ENCODE measurements at regions not wholly inside any gene's neighbourhood (a gene's known extent, or its start where the extent isn't known, plus 50 kb on each side); places are given as distances from the start of the nearest gene placed in this dataset.

GRCh38 chr1:70842562-70842961, 205.1 kb downstream of the PTGER3 start:
- DNase-seq (ENCODE audit: low read depth) = no peak
- TF ChIP-seq CTCF (conservative IDR thresholded peaks at IDR 0.05; ENCODE audit: control insufficient read depth, insufficient read depth, low read depth, low read length) = no peak
- H3K4me3 ChIP-seq (ENCODE audit: control insufficient read depth, low read depth, low read length) = no peak overlapping the region

GRCh38 chr1:70843452-70843851, 204.2 kb downstream of the PTGER3 start:
- no peak overlapping the region for H3K4me3 ChIP-seq (ENCODE audit: control insufficient read depth, low read depth, low read length)
- no peak for TF ChIP-seq CTCF (conservative IDR thresholded peaks at IDR 0.05; ENCODE audit: control insufficient read depth, insufficient read depth, low read depth, low read length)
- DNase-seq (ENCODE audit: low read depth) = no peak

GRCh38 chr1:70847013-70847412, 200.6 kb downstream of the PTGER3 start:
- no peak for TF ChIP-seq CTCF (conservative IDR thresholded peaks at IDR 0.05; ENCODE audit: control insufficient read depth, insufficient read depth, low read depth, low read length)
- no peak overlapping the region for H3K4me3 ChIP-seq (ENCODE audit: control insufficient read depth, low read depth, low read length)
- DNase-seq (ENCODE audit: low read depth) = no peak

GRCh38 chr1:70855203-70855602, 192.4 kb downstream of the PTGER3 start:
- no peak overlapping the region for H3K4me3 ChIP-seq (ENCODE audit: control insufficient read depth, low read depth, low read length)
- no peak for TF ChIP-seq CTCF (conservative IDR thresholded peaks at IDR 0.05; ENCODE audit: control insufficient read depth, insufficient read depth, low read depth, low read length)
- DNase-seq (ENCODE audit: low read depth) = no peak

GRCh38 chr1:70856201-70856600, 191.4 kb downstream of the PTGER3 start:
- TF ChIP-seq CTCF (conservative IDR thresholded peaks at IDR 0.05; ENCODE audit: control insufficient read depth, insufficient read depth, low read depth, low read length) = no peak
- no peak overlapping the region for H3K4me3 ChIP-seq (ENCODE audit: control insufficient read depth, low read depth, low read length)
- no peak for DNase-seq (ENCODE audit: low read depth)

- peak; percentile 58 for DNase-seq (ENCODE audit: low read depth)
- no peak overlapping the region for H3K4me3 ChIP-seq (ENCODE audit: control insufficient read depth, low read depth, low read length)
- no peak for TF ChIP-seq CTCF (conservative IDR thresholded peaks at IDR 0.05; ENCODE audit: control insufficient read depth, insufficient read depth, low read depth, low read length)
These were observed 184.4 kb downstream of the PTGER3 start for GRCh38 chr1:70863239-70863638.

- DNase-seq (ENCODE audit: low read depth) = peak; percentile 54
- H3K4me3 ChIP-seq (ENCODE audit: control insufficient read depth, low read depth, low read length) = no peak overlapping the region
- TF ChIP-seq CTCF (conservative IDR thresholded peaks at IDR 0.05; ENCODE audit: control insufficient read depth, insufficient read depth, low read depth, low read length) = no peak
These were observed 183.3 kb downstream of the PTGER3 start for GRCh38 chr1:70864302-70864701.
